ENCODE measurements at regions not wholly inside any gene's neighbourhood (a gene's known extent, or its start where the extent isn't known, plus 50 kb on each side); places are given as distances from the start of the nearest gene placed in this dataset.
"Not testable (repeated sequence)": the region's sequence is repeated elsewhere in the genome, so short reads cannot be mapped to it uniquely, and the experiment has no call there.

GRCh38 chrX:36867143-36867542 is 141.0 kb upstream of the FAM47C start:
- Histone ChIP-seq H3K27me3 (ENCODE audit: insufficient read depth, low read length) (no peaks in the 10 kb centered on the region), H3K4me1 (ENCODE audit: insufficient read depth, low read length) (no peaks in the 10 kb centered on the region), H3K9me3 (ENCODE audit: insufficient read depth, low read depth, low read length) (no peaks in the 10 kb centered on the region), H3K36me3 (ENCODE audit: insufficient read depth, low read depth, low read length) (no peaks in the 10 kb centered on the region), H3K9ac (ENCODE audit: low read depth, low read length) (no peak overlapping the region), H3K4me3 (ENCODE audit: low read length) (no peak overlapping the region), H3K27ac (ENCODE audit: low read length) (no peak overlapping the region)

GRCh38 chrX:36868592-36868991 is 139.6 kb upstream of the FAM47C start:
- H3K9me3 ChIP-seq (ENCODE audit: insufficient read depth, low read depth, low read length): no peaks in the 10 kb centered on the region
- H3K27ac ChIP-seq (ENCODE audit: low read length): no peak overlapping the region
- H3K4me3 ChIP-seq (ENCODE audit: low read length): no peak overlapping the region
- H3K4me1 ChIP-seq (ENCODE audit: insufficient read depth, low read length): no peaks in the 10 kb centered on the region
- H3K9ac ChIP-seq (ENCODE audit: low read depth, low read length): no peak overlapping the region
- no peaks in the 10 kb centered on the region for H3K36me3 ChIP-seq (ENCODE audit: insufficient read depth, low read depth, low read length)
- H3K27me3 ChIP-seq (ENCODE audit: insufficient read depth, low read length): no peaks in the 10 kb centered on the region

- Histone ChIP-seq H3K36me3 (ENCODE audit: insufficient read depth, low read depth, low read length) (no peaks in the 10 kb centered on the region), H3K27ac (ENCODE audit: low read length) (no peak overlapping the region), H3K9ac (ENCODE audit: low read depth, low read length) (no peak overlapping the region), H3K27me3 (ENCODE audit: insufficient read depth, low read length) (no peaks in the 10 kb centered on the region), H3K4me1 (ENCODE audit: insufficient read depth, low read length) (no peaks in the 10 kb centered on the region), H3K9me3 (ENCODE audit: insufficient read depth, low read depth, low read length) (no peaks in the 10 kb centered on the region), H3K4me3 (ENCODE audit: low read length) (no peak overlapping the region)
These were observed 138.7 kb upstream of the FAM47C start for GRCh38 chrX:36869457-36869856.

- no peak overlapping the region for H3K9ac ChIP-seq (ENCODE audit: low read depth, low read length)
- H3K4me3 ChIP-seq (ENCODE audit: low read length): no peak overlapping the region
- H3K4me1 ChIP-seq (ENCODE audit: insufficient read depth, low read length): no peaks in the 10 kb centered on the region
- H3K9me3 ChIP-seq (ENCODE audit: insufficient read depth, low read depth, low read length): no peaks in the 10 kb centered on the region
- H3K27ac ChIP-seq (ENCODE audit: low read length): no peak overlapping the region
- no peaks in the 10 kb centered on the region for H3K27me3 ChIP-seq (ENCODE audit: insufficient read depth, low read length)
- H3K36me3 ChIP-seq (ENCODE audit: insufficient read depth, low read depth, low read length): no peaks in the 10 kb centered on the region
These were observed 110.5 kb upstream of the FAM47C start for GRCh38 chrX:36897690-36898089.

GRCh38 chrX:36898301-36898700 is 109.9 kb upstream of the FAM47C start:
- Histone ChIP-seq H3K27ac (ENCODE audit: low read length) (no peak overlapping the region), H3K9ac (ENCODE audit: low read depth, low read length) (no peak overlapping the region), H3K27me3 (ENCODE audit: insufficient read depth, low read length) (no peaks in the 10 kb centered on the region), H3K9me3 (ENCODE audit: insufficient read depth, low read depth, low read length) (no peaks in the 10 kb centered on the region), H3K4me3 (ENCODE audit: low read length) (no peak overlapping the region), H3K4me1 (ENCODE audit: insufficient read depth, low read length) (no peaks in the 10 kb centered on the region), H3K36me3 (ENCODE audit: insufficient read depth, low read depth, low read length) (no peaks in the 10 kb centered on the region)

GRCh38 chrX:36904561-36904960 is 103.6 kb upstream of the FAM47C start:
- H3K27me3 ChIP-seq (ENCODE audit: insufficient read depth, low read length); H3K4me1 ChIP-seq (ENCODE audit: insufficient read depth, low read length); H3K4me3 ChIP-seq (ENCODE audit: low read length); H3K9ac ChIP-seq (ENCODE audit: low read depth, low read length); H3K27ac ChIP-seq (ENCODE audit: low read length); H3K9me3 ChIP-seq (ENCODE audit: insufficient read depth, low read depth, low read length); H3K36me3 ChIP-seq (ENCODE audit: insufficient read depth, low read depth, low read length): not testable (repeated sequence)

GRCh38 chrX:36908801-36909675 is 99.1 kb upstream of the FAM47C start:
- Histone ChIP-seq H3K27ac (ENCODE audit: low read length) (no peak overlapping the region), H3K27me3 (ENCODE audit: insufficient read depth, low read length) (no peaks in the 10 kb centered on the region), H3K9me3 (ENCODE audit: insufficient read depth, low read depth, low read length) (no peaks in the 10 kb centered on the region; the same call in 1 of the 2 replicates), H3K4me3 (ENCODE audit: low read length) (no peak overlapping the region), H3K4me1 (ENCODE audit: insufficient read depth, low read length) (no peaks in the 10 kb centered on the region), H3K36me3 (ENCODE audit: insufficient read depth, low read depth, low read length) (no peaks in the 10 kb centered on the region), H3K9ac (ENCODE audit: low read depth, low read length) (no peak overlapping the region)

GRCh38 chrX:36909676-36910030 is 98.5 kb upstream of the FAM47C start:
- H3K9me3 ChIP-seq (ENCODE audit: insufficient read depth, low read depth, low read length): no peaks in the 10 kb centered on the region; the same call in 1 of the 2 replicates
- no peak overlapping the region for H3K9ac ChIP-seq (ENCODE audit: low read depth, low read length)
- H3K27ac ChIP-seq (ENCODE audit: low read length): no peak overlapping the region
- no peaks in the 10 kb centered on the region for H3K36me3 ChIP-seq (ENCODE audit: insufficient read depth, low read depth, low read length)
- no peaks in the 10 kb centered on the region for H3K27me3 ChIP-seq (ENCODE audit: insufficient read depth, low read length)
- no peaks in the 10 kb centered on the region for H3K4me1 ChIP-seq (ENCODE audit: insufficient read depth, low read length)
- no peak overlapping the region for H3K4me3 ChIP-seq (ENCODE audit: low read length)

- no peak overlapping the region for H3K4me3 ChIP-seq (ENCODE audit: low read length)
- H3K9ac ChIP-seq (ENCODE audit: low read depth, low read length): no peak overlapping the region
- H3K36me3 ChIP-seq (ENCODE audit: insufficient read depth, low read depth, low read length): no peaks in the 10 kb centered on the region
- no peaks in the 10 kb centered on the region for H3K4me1 ChIP-seq (ENCODE audit: insufficient read depth, low read length)
- H3K27ac ChIP-seq (ENCODE audit: low read length): no peak overlapping the region
- no peaks in the 10 kb centered on the region for H3K27me3 ChIP-seq (ENCODE audit: insufficient read depth, low read length)
- no peaks in the 10 kb centered on the region for H3K9me3 ChIP-seq (ENCODE audit: insufficient read depth, low read depth, low read length)
These were observed 94.6 kb upstream of the FAM47C start for GRCh38 chrX:36913551-36913950.

- H3K4me3 ChIP-seq (ENCODE audit: low read length): no peak overlapping the region
- H3K27me3 ChIP-seq (ENCODE audit: insufficient read depth, low read length): no peaks in the 10 kb centered on the region
- no peaks in the 10 kb centered on the region for H3K36me3 ChIP-seq (ENCODE audit: insufficient read depth, low read depth, low read length)
- H3K4me1 ChIP-seq (ENCODE audit: insufficient read depth, low read length): no peaks in the 10 kb centered on the region
- H3K27ac ChIP-seq (ENCODE audit: low read length): no peak overlapping the region
- no peaks in the 10 kb centered on the region for H3K9me3 ChIP-seq (ENCODE audit: insufficient read depth, low read depth, low read length)
- H3K9ac ChIP-seq (ENCODE audit: low read depth, low read length): no peak overlapping the region
These were observed 91.2 kb upstream of the FAM47C start for GRCh38 chrX:36916941-36917340.

GRCh38 chrX:36927712-36928111 is 80.5 kb upstream of the FAM47C start:
- no peaks in the 10 kb centered on the region for H3K9me3 ChIP-seq (ENCODE audit: insufficient read depth, low read depth, low read length)
- H3K36me3 ChIP-seq (ENCODE audit: insufficient read depth, low read depth, low read length): no peaks in the 10 kb centered on the region
- H3K27me3 ChIP-seq (ENCODE audit: insufficient read depth, low read length): no peaks in the 10 kb centered on the region
- H3K27ac ChIP-seq (ENCODE audit: low read length): no peak overlapping the region
- no peak overlapping the region for H3K4me3 ChIP-seq (ENCODE audit: low read length)
- no peaks in the 10 kb centered on the region for H3K4me1 ChIP-seq (ENCODE audit: insufficient read depth, low read length)
- no peak overlapping the region for H3K9ac ChIP-seq (ENCODE audit: low read depth, low read length)

GRCh38 chrX:36930491-36930890 is 77.7 kb upstream of the FAM47C start:
- H3K4me1 ChIP-seq (ENCODE audit: insufficient read depth, low read length): no peaks in the 10 kb centered on the region
- H3K27me3 ChIP-seq (ENCODE audit: insufficient read depth, low read length): no peaks in the 10 kb centered on the region
- no peak overlapping the region for H3K27ac ChIP-seq (ENCODE audit: low read length)
- H3K9ac ChIP-seq (ENCODE audit: low read depth, low read length): no peak overlapping the region
- H3K36me3 ChIP-seq (ENCODE audit: insufficient read depth, low read depth, low read length): no peaks in the 10 kb centered on the region
- no peak overlapping the region for H3K4me3 ChIP-seq (ENCODE audit: low read length)
- no peaks in the 10 kb centered on the region for H3K9me3 ChIP-seq (ENCODE audit: insufficient read depth, low read depth, low read length)

Measured in iPS-20b (cell line).